Spleen (tissue), 11 donors: ENCODE measurements at regions not wholly inside any gene's neighbourhood (a gene's known extent, or its start where the extent isn't known, plus 50 kb on each side); places are given as distances from the start of the nearest gene placed in this dataset.
A peak's percentile ranks its signal among the peaks of the same experiment; 100 is the strongest.

Source experiments
- DNase-seq: peaks from one replicate; pipeline ENCODE4 v3.0.0-alpha.2; 2020
- H3K27ac ChIP-seq, 8 donors: fragments of 200-600 bp; sonication (generic) in 7 of 8; 1 replicate in 4 of 8; 2 replicates in 4 of 8; pipeline versions ENCODE4 v1.5.0 to v1.8.0; 2016 to 2021; ENCODE audit warnings: inconsistent platforms in 4 of 8, mild to moderate bottlenecking in 4 of 8, moderate library complexity in 1 of 8
- H3K27me3 ChIP-seq, 7 donors: fragments of 200-600 bp; sonication (generic) in 6 of 7; replicated peaks in 1 of 7; 1 replicate in 4 of 7; 2 replicates in 3 of 7; pipeline versions ENCODE4 v1.5.0 to v1.8.0; 2016 to 2021; ENCODE audit warnings: inconsistent platforms in 3 of 7, mild to moderate bottlenecking in 1 of 7
- H3K36me3 ChIP-seq, 6 donors: fragments of 200-600 bp; sonication (generic) in 5 of 6; 1 replicate in 4 of 6; 2 replicates in 2 of 6; pipeline versions ENCODE4 v1.5.0 to v1.8.0; 2016 to 2021; ENCODE audit warnings: inconsistent platforms in 2 of 6
- H3K4me1 ChIP-seq, 6 donors: fragments of 200-600 bp; sonication (generic) in 5 of 6; 1 replicate in 3 of 6; 2 replicates in 3 of 6; pipeline versions ENCODE4 v1.5.0 to v1.8.0; 2016 to 2021; ENCODE audit warnings: inconsistent platforms in 3 of 6
- H3K4me3 ChIP-seq, 8 donors: fragments of 200-600 bp; sonication (generic) in 7 of 8; 1 replicate in 4 of 8; 2 replicates in 4 of 8; pipeline versions ENCODE4 v1.5.0 to v1.8.0; 2016 to 2021; ENCODE audit warnings: inconsistent platforms in 4 of 8, mild to moderate bottlenecking in 4 of 8, moderate library complexity in 2 of 8
- H3K9me3 ChIP-seq, 8 donors: fragments of 200-600 bp; sonication (generic) in 7 of 8; 1 replicate in 4 of 8; 2 replicates in 4 of 8; pipeline versions ENCODE4 v1.5.0 to v1.8.0; 2016 to 2021; ENCODE audit warnings: inconsistent platforms in 4 of 8
- CTCF ChIP-seq, 11 experiments: fragments of 200-600 bp in 7 of 11; fragments of 450-650 bp in 4 of 11; sonication (generic) in 4 of 11; IDR thresholded peaks in 8 of 11; conservative IDR thresholded peaks in 3 of 11; 1 replicate in 7 of 11; 2 replicates in 4 of 11; pipeline versions ENCODE4 v1.4.0 to v1.8.0; 2016 to 2021; ENCODE audit warnings: antibody characterized with exemption in 11 of 11, inconsistent platforms in 4 of 11, mild to moderate bottlenecking in 1 of 11
- POLR2A ChIP-seq, 3 donors: fragments of 450-650 bp; IDR thresholded peaks; one replicate each; pipeline ENCODE4 v1.5.1; 2017; ENCODE audit warnings: antibody characterized with exemption in 3 of 3, mild to moderate bottlenecking in 1 of 3
- POLR2AphosphoS5 ChIP-seq, 3 donors: sonication (generic); formaldehyde crosslinking; IDR thresholded peaks; one replicate each; pipeline ENCODE4 v1.5.1; 2017; ENCODE audit warnings: antibody characterized with exemption in 3 of 3
- WGBS, 5 donors: extraction: QIAGEN DNeasy Blood & Tissue Kit in 3 of 5; methylation state at CpG; one replicate each; pipeline versions ENCODE4 v1.1.5 to v1.1.7; 2013 to 2018; 5-methylcytosine and 5-hydroxymethylcytosine counted together
- intact Hi-C: fragments of 100-400 bp; cut with DNase I; formaldehyde crosslinking; loops from one replicate; pipeline ENCODE4 v1.15.0; 2023; ENCODE audit warnings: low total_unique reads
- donor health status: healthy with polysubstance abuse.
- donor health status: DM: no; HTN: no; CAD: no; lungs with moderate emphysema.
- donor health status: DM: no; HTN: no; CAD: no.
- donor health status: Bipolar disorder and iron deficiency.
- donor health status: healthy.
- donor health status: DM: no; HTN: no; CAD: no.
- donor health status: DM: yes; HTN: yes; CAD: no.

DNA sequence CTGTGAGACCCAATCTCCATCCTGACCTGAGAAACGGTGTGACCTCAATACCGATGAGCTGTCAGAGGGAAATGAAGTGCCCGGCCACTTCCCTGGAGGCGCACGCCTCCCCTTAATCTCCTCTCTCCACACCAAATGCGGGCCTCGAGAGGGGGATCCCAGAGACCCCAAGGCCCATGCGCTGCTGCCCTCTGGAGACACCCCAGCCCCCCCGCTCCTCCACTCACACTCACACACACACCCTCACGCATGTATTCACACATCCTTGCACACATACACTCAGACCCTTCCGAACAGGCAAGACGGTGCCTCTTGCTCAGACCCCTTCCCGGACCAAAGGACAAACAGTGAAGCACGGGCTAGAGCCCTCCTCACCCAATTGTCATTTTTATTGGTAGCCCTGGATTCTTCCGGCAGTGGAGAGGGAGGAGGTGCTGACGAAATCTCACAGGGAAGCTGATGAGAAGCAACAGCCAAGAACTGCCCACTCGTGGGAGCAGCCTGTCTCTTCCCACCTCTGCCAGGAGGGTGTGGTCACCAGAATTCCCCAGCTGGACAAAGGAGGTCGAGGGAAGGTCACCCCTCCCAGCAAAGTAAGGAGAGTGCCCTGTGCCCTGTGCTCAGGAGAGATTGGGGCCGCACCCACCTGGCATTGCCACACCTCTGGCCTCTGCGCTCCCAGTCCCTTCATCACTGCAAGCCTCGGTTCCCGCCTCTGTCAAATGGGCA, 136.0 kb upstream of the TNRC6C start:
- Histone ChIP-seq H3K36me3 (no peaks in the 10 kb centered on the region), H3K4me3 (no peak overlapping the region), H3K27ac (no peak overlapping the region), H3K27me3 (peaks cover 0 to 11% (median 0%) of the 10 kb centered on the region in 7 donors), H3K9me3 (no peaks in the 10 kb centered on the region), H3K4me1 (peaks cover 0 to 15% (median 5%) of the 10 kb centered on the region in 6 donors)
- DNase-seq = peak; percentile 47
- WGBS, 5 donors = 69 to 86% (median 78%) methylated on average over 21 to 22 of the region's 22 CpGs
- no peak for TF ChIP-seq CTCF (IDR thresholded peaks at IDR 0.05 in 8 of 11, conservative IDR thresholded peaks at IDR 0.05 in 3 of 11)
- TF ChIP-seq POLR2AphosphoS5 (IDR thresholded peaks at IDR 0.05) = no peak
- intact Hi-C loops = no loop called here

GRCh38 chr17:77824102-77824779, 134.3 kb upstream of the TNRC6C start:
- WGBS, 5 donors = 72 to 89% (median 81%) methylated on average over 11 of the region's 11 CpGs
- DNase-seq = peak; percentile 48
- Histone ChIP-seq H3K27me3 (peaks cover 0 to 5% (median 0%) of the 10 kb centered on the region in 7 donors), H3K4me1 (peaks cover 0 to 16% (median 5%) of the 10 kb centered on the region in 6 donors), H3K4me3 (no peak overlapping the region), H3K27ac (no peak overlapping the region), H3K36me3 (no peaks in the 10 kb centered on the region), H3K9me3 (no peaks in the 10 kb centered on the region)
- TF ChIP-seq POLR2A (IDR thresholded peaks at IDR 0.05) (no peak), CTCF (IDR thresholded peaks at IDR 0.05 in 8 of 11, conservative IDR thresholded peaks at IDR 0.05 in 3 of 11) (no peak), POLR2AphosphoS5 (IDR thresholded peaks at IDR 0.05) (no peak)
- intact Hi-C loops = no loop called here

DNA sequence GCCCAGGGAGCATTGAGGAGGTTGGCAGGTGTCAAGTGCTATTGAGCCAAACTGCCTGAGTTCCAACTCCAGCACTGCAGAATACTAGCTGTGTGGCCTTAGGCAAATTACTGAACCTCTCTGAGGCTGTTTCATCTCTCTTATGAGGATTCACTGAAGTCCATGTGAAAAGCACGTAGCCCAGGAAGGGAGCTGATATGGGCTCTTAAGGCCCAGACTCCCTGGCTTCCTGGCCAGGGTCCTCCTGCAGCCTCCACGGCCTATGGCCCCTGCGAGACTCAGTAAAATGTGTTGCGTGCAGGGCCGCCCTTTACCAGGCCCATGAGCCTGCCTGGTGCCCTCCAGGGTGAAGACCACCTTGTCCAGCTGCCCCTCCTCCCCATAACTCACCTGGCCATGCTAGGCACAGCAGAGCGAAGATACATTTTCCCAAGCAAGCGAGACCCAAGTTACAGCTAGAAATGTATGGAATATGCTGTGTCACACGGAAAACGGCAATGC, 133.7 kb upstream of the TNRC6C start:
- H3K4me3 ChIP-seq = no peak overlapping the region
- H3K36me3 ChIP-seq = no peaks in the 10 kb centered on the region
- no peak overlapping the region for H3K27ac ChIP-seq
- peaks cover 0 to 5% (median 0%) of the 10 kb centered on the region in 7 donors for H3K27me3 ChIP-seq
- DNase-seq = peak; percentile 17
- no peaks in the 10 kb centered on the region for H3K9me3 ChIP-seq
- intact Hi-C loops = no loop called here
- TF ChIP-seq POLR2A (IDR thresholded peaks at IDR 0.05) = no peak
- no peak for TF ChIP-seq CTCF (IDR thresholded peaks at IDR 0.05 in 8 of 11, conservative IDR thresholded peaks at IDR 0.05 in 3 of 11)
- no peak for TF ChIP-seq POLR2AphosphoS5 (IDR thresholded peaks at IDR 0.05)
- WGBS, 5 donors = 87 to 96% (median 93%) methylated on average over 8 to 9 of the region's 9 CpGs
- H3K4me1 ChIP-seq = peaks cover 0 to 21% (median 6%) of the 10 kb centered on the region in 6 donors

- Histone ChIP-seq H3K27ac (no peak overlapping the region), H3K4me1 (peaks cover 0 to 29% (median 14%) of the 10 kb centered on the region in 6 donors), H3K27me3 (peaks cover 0 to 6% (median 0%) of the 10 kb centered on the region in 7 donors), H3K4me3 (no peak overlapping the region), H3K36me3 (no peaks in the 10 kb centered on the region), H3K9me3 (no peaks in the 10 kb centered on the region)
- intact Hi-C loops = no loop called here
- peak; percentile 58 for DNase-seq
- WGBS, 5 donors = 75 to 88% (median 80%) methylated on average over 15 of the region's 15 CpGs
- TF ChIP-seq CTCF (IDR thresholded peaks at IDR 0.05 in 8 of 11, conservative IDR thresholded peaks at IDR 0.05 in 3 of 11) = no peak
Measured at GRCh38 chr17:77825621-77826020, 132.9 kb upstream of the TNRC6C start.
